SK-N-SH treated with all-trans-retinoic acid at 6 μM for 48 hours (cell line): ENCODE measurements at regions not wholly inside any gene's neighbourhood (a gene's known extent, or its start where the extent isn't known, plus 50 kb on each side); places are given as distances from the start of the nearest gene placed in this dataset.

ENCODE experiments used
- ATAC-seq: fragments of 200-7000 bp; cut with Tn5 transposase; 3 replicates; pipeline ENCODE4 v1.9.1; 2020; ENCODE audit warnings: mild to moderate bottlenecking, moderate library complexity
- ARNTL ChIP-seq: fragments of 450-650 bp; formaldehyde crosslinking; IDR thresholded peaks from 2 replicates; pipeline ENCODE4 v1.5.0; 2020; ENCODE audit warnings: low read depth, mild to moderate bottlenecking, moderate library complexity, borderline replicate concordance
- CSDC2 ChIP-seq: fragments of 250-450 bp; sonication (Bioruptor Pico); IDR thresholded peaks from 2 replicates; pipeline ENCODE4 v1.5.0; 2020; ENCODE audit warnings: mild to moderate bottlenecking, moderate library complexity
- ESRRG ChIP-seq: fragments of 250-450 bp; sonication (Bioruptor Pico); IDR thresholded peaks from 2 replicates; pipeline ENCODE4 v1.6.1; 2021; ENCODE audit warnings: mild to moderate bottlenecking
- GLIS3 ChIP-seq: fragments of 250-450 bp; sonication (Bioruptor Pico); IDR thresholded peaks from 2 replicates; pipeline ENCODE4 v1.5.0; 2020; ENCODE audit warnings: mild to moderate bottlenecking, moderate library complexity
- ISL1 ChIP-seq: fragments of 250-450 bp; sonication (Bioruptor Pico); IDR thresholded peaks from 2 replicates; pipeline ENCODE4 v2.1.2; 2022; ENCODE audit warnings: mild to moderate bottlenecking, moderate library complexity
- OSR1 ChIP-seq: fragments of 250-450 bp; sonication (Bioruptor Pico); IDR thresholded peaks from 2 replicates; pipeline ENCODE4 v1.8.0; 2022; ENCODE audit warnings: moderate library complexity, mild to moderate bottlenecking, inconsistent platforms
- PPARA ChIP-seq: fragments of 250-450 bp; sonication (Bioruptor Pico); IDR thresholded peaks from 2 replicates; pipeline ENCODE4 v1.5.0; 2020; ENCODE audit warnings: mild to moderate bottlenecking, borderline replicate concordance
- RARB ChIP-seq: fragments of 250-450 bp; sonication (Bioruptor Pico); IDR thresholded peaks from 2 replicates; pipeline ENCODE4 v1.8.0; 2021; ENCODE audit warnings: mild to moderate bottlenecking, moderate library complexity
- SNAI2 ChIP-seq: fragments of 250-450 bp; sonication (Bioruptor Pico); IDR thresholded peaks from 2 replicates; pipeline ENCODE4 v1.5.0; 2020; ENCODE audit warnings: mild to moderate bottlenecking, moderate library complexity
- TCF4 ChIP-seq: fragments of 250-450 bp; sonication (Bioruptor Pico); IDR thresholded peaks from 2 replicates; pipeline ENCODE4 v1.8.0; 2021; ENCODE audit warnings: mild to moderate bottlenecking, moderate library complexity, borderline replicate concordance
- TOX ChIP-seq: fragments of 250-450 bp; sonication (Bioruptor Pico); IDR thresholded peaks from 2 replicates; pipeline ENCODE4 v1.8.0; 2021; ENCODE audit warnings: mild to moderate bottlenecking, moderate library complexity, borderline replicate concordance
- ZC3H10 ChIP-seq: fragments of 250-450 bp; sonication (Bioruptor Pico); IDR thresholded peaks from 2 replicates; pipeline ENCODE4 v1.5.1; 2021; ENCODE audit warnings: mild to moderate bottlenecking, moderate library complexity
- ZFP3 ChIP-seq: fragments of 250-450 bp; sonication (Bioruptor Pico); IDR thresholded peaks from 2 replicates; pipeline ENCODE4 v1.5.0; 2020; ENCODE audit warnings: mild to moderate bottlenecking, moderate library complexity
- ZFP30 ChIP-seq: fragments of 450-650 bp; formaldehyde crosslinking; IDR thresholded peaks from 2 replicates; pipeline ENCODE4 v1.5.0; 2022; ENCODE audit warnings: mild to moderate bottlenecking, moderate library complexity
- ZNF70 ChIP-seq: fragments of 450-650 bp; formaldehyde crosslinking; IDR thresholded peaks from 2 replicates; pipeline ENCODE4 v1.5.0; 2020; ENCODE audit warnings: mild to moderate bottlenecking, moderate library complexity
- ZNF8 ChIP-seq: fragments of 450-650 bp; formaldehyde crosslinking; IDR thresholded peaks from 2 replicates; pipeline ENCODE4 v1.5.0; 2020; ENCODE audit warnings: mild to moderate bottlenecking, moderate library complexity
- TF ChIP-seq, protein P1 (sequence below): fragments of 250-450 bp; sonication (Bioruptor Pico); IDR thresholded peaks from 2 replicates; pipeline ENCODE4 v1.8.0; 2020; ENCODE audit warnings: mild to moderate bottlenecking, moderate library complexity, borderline replicate concordance
- TF ChIP-seq, protein P2 (sequence below): fragments of 250-450 bp; sonication (Bioruptor Pico); IDR thresholded peaks from 2 replicates; pipeline ENCODE4 v1.5.1; 2020; ENCODE audit warnings: low read depth, mild to moderate bottlenecking, moderate library complexity
- TF ChIP-seq, protein P3 (sequence below): fragments of 250-450 bp; sonication (Bioruptor Pico); IDR thresholded peaks from 2 replicates; pipeline ENCODE4 v1.5.0; 2020; ENCODE audit warnings: mild to moderate bottlenecking, moderate library complexity
- TF ChIP-seq, protein P4 (sequence below): fragments of 250-450 bp; sonication (Bioruptor Pico); IDR thresholded peaks from 2 replicates; pipeline ENCODE4 v1.5.1; 2021; ENCODE audit warnings: mild to moderate bottlenecking, moderate library complexity
- TF ChIP-seq, protein P5 (sequence below): fragments of 250-450 bp; sonication (Bioruptor Pico); IDR thresholded peaks from 2 replicates; pipeline ENCODE4 v1.8.0; 2021; ENCODE audit warnings: low read depth, mild to moderate bottlenecking, moderate library complexity, borderline replicate concordance

DNA sequence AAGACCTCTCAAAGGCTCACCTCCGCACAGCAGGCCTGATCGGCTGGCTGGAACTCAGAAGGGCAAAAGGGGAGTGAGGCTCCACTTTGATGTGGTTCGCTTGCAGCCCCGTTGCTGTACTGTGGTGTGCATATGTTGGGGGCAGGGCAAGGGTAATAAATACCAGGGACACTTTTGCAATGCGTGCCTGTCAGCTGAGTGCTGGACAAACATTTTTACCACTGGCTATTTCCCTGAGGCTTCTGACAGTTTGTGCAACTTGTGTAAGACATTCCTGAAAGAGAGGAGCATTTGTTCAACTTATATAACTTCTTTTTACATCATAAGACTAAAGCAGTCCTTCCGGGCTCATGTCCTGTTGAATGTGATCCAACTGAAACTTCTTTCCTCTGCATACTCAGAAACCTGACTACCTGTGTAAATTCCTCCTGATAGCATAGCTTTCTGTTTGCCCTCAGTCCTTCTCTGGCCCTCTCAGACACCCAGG, 82.3 kb downstream of the SPRY1 start:
- ATAC-seq: no peak
- no peak for TF ChIP-seq SNAI2 (CRISPR knock-in tag)
- no peak for TF ChIP-seq TOX (CRISPR knock-in tag)
- TF ChIP-seq ESRRG: no peak
- TF ChIP-seq OSR1 (CRISPR knock-in tag): no peak
- TF ChIP-seq, protein P1, sequence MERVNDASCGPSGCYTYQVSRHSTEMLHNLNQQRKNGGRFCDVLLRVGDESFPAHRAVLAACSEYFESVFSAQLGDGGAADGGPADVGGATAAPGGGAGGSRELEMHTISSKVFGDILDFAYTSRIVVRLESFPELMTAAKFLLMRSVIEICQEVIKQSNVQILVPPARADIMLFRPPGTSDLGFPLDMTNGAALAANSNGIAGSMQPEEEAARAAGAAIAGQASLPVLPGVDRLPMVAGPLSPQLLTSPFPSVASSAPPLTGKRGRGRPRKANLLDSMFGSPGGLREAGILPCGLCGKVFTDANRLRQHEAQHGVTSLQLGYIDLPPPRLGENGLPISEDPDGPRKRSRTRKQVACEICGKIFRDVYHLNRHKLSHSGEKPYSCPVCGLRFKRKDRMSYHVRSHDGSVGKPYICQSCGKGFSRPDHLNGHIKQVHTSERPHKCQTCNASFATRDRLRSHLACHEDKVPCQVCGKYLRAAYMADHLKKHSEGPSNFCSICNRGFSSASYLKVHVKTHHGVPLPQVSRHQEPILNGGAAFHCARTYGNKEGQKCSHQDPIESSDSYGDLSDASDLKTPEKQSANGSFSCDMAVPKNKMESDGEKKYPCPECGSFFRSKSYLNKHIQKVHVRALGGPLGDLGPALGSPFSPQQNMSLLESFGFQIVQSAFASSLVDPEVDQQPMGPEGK (CRISPR knock-in tag): no peak
- no peak for TF ChIP-seq GLIS3 (CRISPR knock-in tag)

DNA sequence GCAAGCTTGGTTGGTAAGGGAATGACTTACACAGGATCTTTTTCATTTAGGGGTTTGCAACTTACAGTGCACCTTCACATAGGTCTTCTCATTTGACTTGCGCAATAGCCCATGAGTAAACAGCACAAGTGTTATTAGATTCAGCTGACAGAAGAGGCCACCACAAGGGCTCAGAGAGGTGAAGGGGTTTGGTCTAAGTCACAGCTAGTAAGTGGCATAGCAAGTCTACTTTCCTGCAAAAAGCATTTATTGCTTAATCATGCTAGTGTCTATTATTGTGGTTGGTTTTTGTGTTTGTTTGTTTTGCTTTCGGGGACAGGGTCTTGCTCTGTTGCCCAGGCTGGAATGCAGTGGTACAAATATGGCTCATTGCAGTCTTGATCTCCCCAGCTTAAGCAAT, 83.3 kb downstream of the SPRY1 start:
- ATAC-seq: no peak
- no peak for TF ChIP-seq RARB
- TF ChIP-seq, protein P1 (CRISPR knock-in tag): no peak
- TF ChIP-seq, protein P2, sequence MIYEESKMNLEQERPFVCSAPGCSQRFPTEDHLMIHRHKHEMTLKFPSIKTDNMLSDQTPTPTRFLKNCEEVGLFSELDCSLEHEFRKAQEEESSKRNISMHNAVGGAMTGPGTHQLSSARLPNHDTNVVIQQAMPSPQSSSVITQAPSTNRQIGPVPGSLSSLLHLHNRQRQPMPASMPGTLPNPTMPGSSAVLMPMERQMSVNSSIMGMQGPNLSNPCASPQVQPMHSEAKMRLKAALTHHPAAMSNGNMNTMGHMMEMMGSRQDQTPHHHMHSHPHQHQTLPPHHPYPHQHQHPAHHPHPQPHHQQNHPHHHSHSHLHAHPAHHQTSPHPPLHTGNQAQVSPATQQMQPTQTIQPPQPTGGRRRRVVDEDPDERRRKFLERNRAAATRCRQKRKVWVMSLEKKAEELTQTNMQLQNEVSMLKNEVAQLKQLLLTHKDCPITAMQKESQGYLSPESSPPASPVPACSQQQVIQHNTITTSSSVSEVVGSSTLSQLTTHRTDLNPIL (CRISPR knock-in tag): no peak
- TF ChIP-seq ISL1: no peak
- no peak for TF ChIP-seq TCF4 (CRISPR knock-in tag)
- TF ChIP-seq, protein P3, sequence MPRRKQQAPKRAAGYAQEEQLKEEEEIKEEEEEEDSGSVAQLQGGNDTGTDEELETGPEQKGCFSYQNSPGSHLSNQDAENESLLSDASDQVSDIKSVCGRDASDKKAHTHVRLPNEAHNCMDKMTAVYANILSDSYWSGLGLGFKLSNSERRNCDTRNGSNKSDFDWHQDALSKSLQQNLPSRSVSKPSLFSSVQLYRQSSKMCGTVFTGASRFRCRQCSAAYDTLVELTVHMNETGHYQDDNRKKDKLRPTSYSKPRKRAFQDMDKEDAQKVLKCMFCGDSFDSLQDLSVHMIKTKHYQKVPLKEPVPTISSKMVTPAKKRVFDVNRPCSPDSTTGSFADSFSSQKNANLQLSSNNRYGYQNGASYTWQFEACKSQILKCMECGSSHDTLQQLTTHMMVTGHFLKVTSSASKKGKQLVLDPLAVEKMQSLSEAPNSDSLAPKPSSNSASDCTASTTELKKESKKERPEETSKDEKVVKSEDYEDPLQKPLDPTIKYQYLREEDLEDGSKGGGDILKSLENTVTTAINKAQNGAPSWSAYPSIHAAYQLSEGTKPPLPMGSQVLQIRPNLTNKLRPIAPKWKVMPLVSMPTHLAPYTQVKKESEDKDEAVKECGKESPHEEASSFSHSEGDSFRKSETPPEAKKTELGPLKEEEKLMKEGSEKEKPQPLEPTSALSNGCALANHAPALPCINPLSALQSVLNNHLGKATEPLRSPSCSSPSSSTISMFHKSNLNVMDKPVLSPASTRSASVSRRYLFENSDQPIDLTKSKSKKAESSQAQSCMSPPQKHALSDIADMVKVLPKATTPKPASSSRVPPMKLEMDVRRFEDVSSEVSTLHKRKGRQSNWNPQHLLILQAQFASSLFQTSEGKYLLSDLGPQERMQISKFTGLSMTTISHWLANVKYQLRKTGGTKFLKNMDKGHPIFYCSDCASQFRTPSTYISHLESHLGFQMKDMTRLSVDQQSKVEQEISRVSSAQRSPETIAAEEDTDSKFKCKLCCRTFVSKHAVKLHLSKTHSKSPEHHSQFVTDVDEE (CRISPR knock-in tag): no peak
- TF ChIP-seq OSR1 (CRISPR knock-in tag): no peak

DNA sequence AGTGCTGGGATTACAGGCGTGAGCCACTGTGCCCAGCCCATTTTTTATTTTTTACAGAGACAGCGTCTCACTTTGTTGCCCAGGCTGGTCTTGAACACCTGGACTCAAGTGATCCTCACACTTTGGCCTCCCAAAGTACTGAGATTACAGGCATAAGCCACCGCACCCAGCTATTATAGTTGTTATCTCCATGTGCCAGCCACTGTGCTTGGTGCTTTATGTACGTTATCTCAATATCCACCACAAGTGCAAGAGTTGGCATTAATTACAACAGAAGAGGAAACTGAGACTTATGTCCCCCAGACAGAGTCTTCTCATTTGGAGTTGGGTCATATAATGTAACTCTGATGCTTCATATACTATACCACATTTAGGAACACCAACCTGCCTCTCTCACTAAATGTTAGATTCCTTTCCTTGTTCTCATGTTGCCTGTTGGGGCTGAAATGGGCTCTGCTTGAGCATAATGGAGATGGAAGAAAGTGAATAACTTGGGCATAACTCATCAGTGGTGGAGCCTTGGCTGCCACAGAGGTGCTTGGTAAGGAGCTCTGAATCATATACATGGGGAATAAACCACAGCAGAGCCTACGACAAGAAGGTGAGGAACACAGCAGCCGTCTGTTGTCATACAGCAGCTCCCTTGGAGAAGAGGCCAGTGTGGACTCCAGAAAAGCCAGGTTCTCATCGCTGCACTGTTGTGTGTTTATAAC, 84.3 kb downstream of the SPRY1 start:
- ATAC-seq: no peak; the same call in 2 of the 3 replicates
- TF ChIP-seq ARNTL (CRISPR knock-in tag) (no peak), TOX (CRISPR knock-in tag) (no peak), ZFP30 (CRISPR knock-in tag) (no peak), ZFP3 (CRISPR knock-in tag) (no peak)

DNA sequence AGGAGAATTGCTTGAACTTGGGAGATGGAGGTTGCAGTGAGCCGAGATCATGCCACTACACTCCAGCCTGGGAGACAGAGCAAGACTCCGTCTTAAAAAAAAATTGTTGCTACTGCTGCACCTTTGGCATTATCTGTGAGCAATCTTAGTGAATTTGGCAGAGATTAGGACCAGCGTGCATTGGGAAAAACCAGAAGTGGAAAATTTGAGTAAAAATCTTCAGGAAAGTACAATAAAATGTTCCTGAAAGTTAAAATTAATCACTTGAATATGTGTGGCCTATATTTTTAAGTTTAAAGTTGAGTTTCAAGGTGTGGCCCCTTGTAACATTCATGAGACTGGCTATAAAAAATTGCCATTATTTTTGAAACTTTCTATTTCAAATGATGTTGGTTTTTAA, 85.1 kb downstream of the SPRY1 start:
- ATAC-seq: no peak
- TF ChIP-seq ZNF70 (CRISPR knock-in tag) (no peak), PPARA (CRISPR knock-in tag) (no peak), CSDC2 (CRISPR knock-in tag) (no peak), ZFP3 (CRISPR knock-in tag) (no peak), ISL1 (no peak), RARB (no peak), GLIS3 (CRISPR knock-in tag) (no peak), OSR1 (CRISPR knock-in tag) (no peak), ZC3H10 (CRISPR knock-in tag) (no peak), ARNTL (CRISPR knock-in tag) (no peak), ZFP30 (CRISPR knock-in tag) (no peak), ZNF8 (CRISPR knock-in tag) (no peak)
- TF ChIP-seq, protein P4, sequence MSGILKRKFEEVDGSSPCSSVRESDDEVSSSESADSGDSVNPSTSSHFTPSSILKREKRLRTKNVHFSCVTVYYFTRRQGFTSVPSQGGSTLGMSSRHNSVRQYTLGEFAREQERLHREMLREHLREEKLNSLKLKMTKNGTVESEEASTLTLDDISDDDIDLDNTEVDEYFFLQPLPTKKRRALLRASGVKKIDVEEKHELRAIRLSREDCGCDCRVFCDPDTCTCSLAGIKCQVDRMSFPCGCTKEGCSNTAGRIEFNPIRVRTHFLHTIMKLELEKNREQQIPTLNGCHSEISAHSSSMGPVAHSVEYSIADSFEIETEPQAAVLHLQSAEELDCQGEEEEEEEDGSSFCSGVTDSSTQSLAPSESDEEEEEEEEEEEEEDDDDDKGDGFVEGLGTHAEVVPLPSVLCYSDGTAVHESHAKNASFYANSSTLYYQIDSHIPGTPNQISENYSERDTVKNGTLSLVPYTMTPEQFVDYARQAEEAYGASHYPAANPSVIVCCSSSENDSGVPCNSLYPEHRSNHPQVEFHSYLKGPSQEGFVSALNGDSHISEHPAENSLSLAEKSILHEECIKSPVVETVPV (CRISPR knock-in tag): no peak
- TF ChIP-seq, protein P1 (CRISPR knock-in tag): no peak
- TF ChIP-seq, protein P5, sequence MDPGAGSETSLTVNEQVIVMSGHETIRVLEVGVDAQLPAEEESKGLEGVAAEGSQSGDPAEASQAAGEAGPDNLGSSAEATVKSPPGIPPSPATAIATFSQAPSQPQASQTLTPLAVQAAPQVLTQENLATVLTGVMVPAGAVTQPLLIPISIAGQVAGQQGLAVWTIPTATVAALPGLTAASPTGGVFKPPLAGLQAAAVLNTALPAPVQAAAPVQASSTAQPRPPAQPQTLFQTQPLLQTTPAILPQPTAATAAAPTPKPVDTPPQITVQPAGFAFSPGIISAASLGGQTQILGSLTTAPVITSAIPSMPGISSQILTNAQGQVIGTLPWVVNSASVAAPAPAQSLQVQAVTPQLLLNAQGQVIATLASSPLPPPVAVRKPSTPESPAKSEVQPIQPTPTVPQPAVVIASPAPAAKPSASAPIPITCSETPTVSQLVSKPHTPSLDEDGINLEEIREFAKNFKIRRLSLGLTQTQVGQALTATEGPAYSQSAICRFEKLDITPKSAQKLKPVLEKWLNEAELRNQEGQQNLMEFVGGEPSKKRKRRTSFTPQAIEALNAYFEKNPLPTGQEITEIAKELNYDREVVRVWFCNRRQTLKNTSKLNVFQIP (CRISPR knock-in tag): no peak
